GM21737 (cell line): ENCODE measurements at regions not wholly inside any gene's neighbourhood (a gene's known extent, or its start where the extent isn't known, plus 50 kb on each side); places are given as distances from the start of the nearest gene placed in this dataset.
"Not testable (repeated sequence)": the region's sequence is repeated elsewhere in the genome, so short reads cannot be mapped to it uniquely, and the experiment has no call there.

Experiments used
- ATAC-seq: cut with Tn5 transposase; IDR thresholded peaks from one replicate; pipeline ENCODE4 v1.9.1; 2021; ENCODE audit warnings: mild to moderate bottlenecking, moderate library complexity; ENCODE audit not compliant: unreplicated experiment

DNA sequence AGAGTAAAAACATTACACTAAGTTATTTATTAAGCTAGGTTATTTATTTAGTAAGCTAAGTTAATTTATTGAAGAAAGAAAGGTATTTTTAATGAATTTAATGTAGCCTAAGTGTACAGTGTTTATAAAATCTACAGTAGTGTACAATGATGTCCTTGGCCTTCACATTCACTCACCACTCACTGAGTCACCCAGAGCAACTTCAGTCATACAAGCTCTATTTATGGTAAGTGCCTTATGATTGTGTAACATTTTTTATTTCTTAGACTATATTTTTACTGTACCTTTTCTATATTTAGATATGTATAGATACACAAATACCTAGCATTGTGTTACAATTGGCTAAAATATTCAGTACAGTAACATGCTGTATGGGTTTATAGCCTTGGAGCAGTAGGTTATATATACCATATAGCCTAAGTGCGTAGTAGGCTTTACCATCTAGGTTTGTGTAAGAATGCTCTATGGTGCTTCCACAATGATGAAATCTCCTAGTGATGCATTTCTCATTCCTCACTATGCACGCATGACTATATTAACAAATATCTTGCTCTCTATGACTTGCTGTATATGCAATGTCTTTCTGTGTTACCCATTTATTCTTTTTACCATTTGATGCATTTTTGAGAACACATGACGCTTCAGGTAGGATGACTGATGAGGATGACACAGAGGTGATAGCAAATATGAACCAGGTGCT is 309.6 kb upstream of the ATXN7L3B start:
- no peak for ATAC-seq

DNA sequence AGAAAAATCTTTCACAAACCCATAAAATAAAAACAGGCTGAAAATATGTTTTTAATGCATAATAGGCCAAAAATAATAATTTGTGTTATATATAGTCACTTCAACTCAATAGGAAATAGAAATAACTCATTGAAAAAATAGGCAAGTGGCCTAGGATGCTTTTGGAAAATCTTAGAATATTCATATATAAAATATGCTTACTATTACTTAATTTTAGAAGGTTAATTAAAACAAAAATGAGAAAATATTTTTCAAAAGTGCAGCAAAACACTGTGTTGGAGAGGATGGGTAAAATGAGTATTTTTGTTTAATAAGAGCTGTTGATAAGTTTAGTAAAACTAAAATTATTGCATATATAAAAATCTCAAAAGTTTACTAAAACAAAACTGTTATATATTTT is 308.0 kb upstream of the ATXN7L3B start:
- ATAC-seq = no peak

DNA sequence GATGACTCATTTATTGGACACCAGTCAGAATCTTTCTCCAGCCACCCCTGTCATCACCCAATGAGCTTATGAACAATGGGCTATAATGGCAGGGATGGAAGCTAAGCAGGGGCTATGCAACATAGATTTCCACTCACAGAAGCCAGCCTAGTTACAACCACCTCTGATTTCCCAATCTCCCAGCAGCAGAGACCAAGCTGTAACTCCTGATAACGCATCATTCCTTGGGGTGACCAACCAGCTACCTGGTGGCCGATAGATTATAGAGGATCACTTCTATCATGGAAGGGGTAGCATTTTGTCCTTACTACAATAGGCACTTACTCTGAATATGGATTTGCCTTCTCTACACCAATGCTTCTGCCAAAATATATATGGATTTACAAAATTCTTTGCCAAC is 302.3 kb upstream of the ATXN7L3B start:
- ATAC-seq = no peak

DNA sequence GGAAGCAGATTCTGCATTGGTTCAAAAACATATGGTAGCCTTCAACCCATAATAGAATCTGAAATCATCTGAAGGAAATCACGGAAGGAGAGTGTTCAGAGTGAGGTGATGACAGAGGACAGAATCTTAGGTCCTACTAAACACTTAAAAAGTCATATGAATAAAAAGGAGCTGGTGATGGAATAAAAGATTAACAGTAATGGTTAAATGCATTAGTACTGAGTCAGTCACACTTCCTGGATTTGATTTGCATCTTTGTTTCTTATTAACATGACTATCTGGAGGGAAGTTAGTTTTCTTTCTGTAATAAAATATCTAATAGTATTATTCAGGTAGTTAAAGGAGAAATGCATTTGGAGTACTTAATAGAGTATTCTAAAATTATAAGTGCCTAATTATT is 296.3 kb upstream of the ATXN7L3B start:
- no peak for ATAC-seq

DNA sequence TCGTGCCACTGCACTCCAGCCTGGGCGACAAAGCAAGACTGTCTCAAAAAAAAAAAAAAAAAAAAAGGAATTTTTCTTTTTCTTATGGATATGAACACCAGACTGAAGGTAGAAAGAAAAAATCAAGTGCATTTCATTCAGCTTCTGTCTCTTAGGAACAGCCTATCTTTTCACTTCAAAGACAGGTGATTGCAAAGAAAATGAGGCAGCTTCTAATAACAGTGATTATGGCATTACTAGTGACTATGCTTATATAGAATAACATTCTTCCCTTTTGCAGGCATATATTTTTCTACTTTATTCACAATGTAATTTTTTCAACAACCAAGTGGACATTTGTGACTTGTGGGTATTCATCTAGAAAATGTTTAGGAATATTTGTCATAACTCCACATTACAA is 295.5 kb upstream of the ATXN7L3B start:
- ATAC-seq = no peak

DNA sequence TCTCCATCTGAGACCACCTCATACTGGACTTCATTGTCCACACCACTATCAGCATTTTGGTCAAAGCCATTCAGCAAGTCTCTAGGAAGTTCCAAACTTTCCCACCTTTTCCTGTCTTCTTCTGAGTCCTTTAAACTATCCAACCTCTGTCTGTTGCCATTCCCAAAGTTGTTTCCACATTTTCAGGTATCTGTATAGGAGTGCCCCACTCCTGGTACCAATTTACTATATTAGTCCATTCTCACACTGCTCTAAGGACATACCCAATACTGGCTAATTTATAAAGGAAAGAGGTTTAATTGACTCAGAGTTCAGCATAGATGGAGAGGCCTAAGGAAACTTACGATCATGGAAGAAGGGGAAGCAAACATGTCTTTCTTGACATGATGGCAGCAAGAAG is 292.2 kb upstream of the ATXN7L3B start:
- ATAC-seq = no peak

DNA sequence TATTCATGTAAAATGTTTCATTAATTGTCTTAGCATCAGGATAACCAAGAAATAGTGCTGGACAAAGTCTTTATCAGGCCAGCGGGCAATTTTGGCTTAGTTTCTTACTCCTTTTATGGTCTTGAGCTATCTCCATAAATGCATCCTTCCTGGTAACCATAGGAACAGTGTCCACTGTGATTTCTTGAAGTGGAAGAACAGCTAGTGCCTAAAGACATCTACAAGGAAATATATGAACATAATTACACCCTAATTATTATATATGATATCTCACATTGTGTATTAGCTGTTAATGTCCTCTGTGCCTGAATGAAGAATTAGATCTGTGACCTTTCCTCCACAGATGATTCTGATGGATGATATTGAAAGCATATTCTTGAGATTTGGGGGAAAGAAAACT is 286.7 kb upstream of the ATXN7L3B start:
- no peak for ATAC-seq

DNA sequence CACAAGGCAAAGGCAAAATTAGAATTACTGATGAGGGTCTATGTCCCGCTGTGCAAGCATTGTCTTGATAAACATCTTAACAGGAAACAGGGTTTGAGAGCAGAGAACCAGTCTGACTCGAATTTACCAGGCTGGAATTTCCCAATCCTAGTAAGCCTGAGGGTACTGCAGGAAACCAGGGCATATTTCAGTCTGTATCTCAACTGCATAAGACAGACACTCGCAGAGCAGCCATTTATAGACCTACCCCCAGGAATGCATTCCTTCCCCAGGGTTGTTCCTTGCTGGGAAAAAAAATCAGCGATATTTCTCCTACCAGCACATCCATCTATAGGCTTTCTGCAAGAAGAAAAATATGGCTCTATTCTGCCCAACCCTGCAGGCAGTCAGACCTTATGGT is 283.8 kb upstream of the ATXN7L3B start:
- ATAC-seq = not testable (repeated sequence)

DNA sequence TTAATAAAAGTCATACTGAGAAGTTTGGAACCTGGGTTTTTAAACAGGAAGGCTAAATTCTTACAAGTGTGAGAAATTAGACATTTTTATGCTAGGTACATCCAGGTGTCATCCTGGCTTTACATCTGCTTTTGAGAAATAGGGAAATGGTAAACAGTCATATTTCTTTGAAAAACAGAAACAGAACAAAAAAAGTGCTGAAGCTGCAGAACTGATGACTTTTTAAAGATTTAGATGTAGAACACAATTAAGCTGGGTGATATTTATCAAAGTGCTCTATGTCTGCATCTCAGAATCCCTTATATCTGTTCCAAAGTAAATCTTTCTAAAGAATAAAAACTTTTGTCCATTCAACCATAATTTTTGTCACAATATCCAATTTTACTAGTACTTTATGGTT is 282.9 kb upstream of the ATXN7L3B start:
- ATAC-seq = no peak

DNA sequence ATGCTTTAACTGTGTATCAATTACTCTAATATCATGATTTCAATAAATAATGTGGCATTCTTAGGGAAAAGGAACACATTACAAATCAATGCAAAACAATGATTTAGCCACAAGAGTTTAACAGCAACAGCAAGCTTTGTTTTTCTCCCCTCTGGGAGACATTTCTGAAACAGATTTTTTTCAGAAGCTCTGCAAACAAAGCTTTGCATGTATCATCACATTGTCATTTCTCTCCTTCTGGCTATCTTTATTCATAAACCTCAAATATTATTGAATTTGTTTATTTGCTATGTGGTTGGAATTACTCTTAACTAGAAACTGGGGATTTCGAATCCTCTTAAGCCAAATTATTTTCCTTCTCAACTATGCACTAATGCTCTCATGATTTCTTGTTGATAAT is 278.4 kb upstream of the ATXN7L3B start:
- no peak for ATAC-seq

DNA sequence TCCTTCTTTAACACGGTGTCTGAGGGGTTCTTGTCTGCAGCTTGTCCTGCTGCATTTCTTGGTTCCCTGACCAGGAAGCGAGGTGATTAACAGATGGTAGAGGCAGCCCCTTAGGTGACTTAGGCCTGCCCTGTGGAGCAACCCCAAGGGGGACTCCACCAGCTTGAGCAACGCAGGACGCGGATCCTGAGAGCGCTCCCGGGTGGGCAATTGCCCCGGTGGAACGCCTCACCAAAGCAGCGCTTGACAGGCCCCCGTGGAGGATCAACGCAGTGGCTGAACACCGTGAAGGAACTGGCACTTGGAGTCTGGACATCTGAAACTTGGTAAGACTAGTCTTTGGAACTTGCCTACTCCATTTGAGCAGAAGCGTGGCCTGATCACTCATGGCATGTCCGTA is 272.9 kb upstream of the ATXN7L3B start:
- no peak for ATAC-seq

DNA sequence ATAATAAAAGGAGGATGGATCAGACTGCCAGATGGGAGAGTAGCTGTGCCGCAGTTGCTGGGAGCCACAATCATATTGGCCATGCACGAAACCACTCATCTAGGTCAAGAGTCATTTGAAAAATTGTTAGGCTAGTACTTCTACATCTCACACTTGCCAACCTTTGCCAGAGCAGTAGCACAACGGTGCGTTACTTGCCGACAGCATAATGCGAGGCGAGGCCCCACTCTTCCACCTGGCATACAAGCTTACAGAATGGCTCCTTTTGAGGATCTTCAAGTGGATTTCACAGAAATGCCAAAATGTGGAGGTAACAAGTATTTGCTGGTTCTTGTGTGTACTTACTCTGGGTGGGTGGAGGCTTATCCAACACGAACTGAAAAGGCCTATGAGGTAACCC is 268.3 kb upstream of the ATXN7L3B start:
- not testable (repeated sequence) for ATAC-seq

DNA sequence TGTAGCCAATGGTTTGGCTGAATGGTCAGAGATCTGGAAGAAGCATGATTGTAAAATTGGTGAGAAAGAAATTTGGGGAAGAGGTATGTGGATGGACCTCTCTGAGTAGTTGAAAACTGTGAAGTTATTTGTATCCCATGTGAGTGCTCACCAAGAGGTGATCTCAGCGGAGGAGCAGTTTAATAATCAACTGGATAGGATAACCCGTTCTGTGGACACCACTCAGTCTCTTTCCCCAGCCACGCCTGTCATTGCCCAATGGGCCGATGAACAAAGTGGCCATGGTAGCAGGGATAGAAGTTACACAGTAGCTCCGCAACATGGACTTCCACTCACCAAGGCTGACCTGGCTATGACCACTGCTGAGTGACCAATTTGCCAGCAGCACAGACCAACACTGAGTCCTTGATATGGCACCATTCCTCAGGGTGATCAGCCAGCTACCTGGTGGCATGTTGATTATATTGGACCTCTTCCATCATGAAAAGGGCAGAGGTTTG is 257.4 kb upstream of the ATXN7L3B start:
- no peak for ATAC-seq

DNA sequence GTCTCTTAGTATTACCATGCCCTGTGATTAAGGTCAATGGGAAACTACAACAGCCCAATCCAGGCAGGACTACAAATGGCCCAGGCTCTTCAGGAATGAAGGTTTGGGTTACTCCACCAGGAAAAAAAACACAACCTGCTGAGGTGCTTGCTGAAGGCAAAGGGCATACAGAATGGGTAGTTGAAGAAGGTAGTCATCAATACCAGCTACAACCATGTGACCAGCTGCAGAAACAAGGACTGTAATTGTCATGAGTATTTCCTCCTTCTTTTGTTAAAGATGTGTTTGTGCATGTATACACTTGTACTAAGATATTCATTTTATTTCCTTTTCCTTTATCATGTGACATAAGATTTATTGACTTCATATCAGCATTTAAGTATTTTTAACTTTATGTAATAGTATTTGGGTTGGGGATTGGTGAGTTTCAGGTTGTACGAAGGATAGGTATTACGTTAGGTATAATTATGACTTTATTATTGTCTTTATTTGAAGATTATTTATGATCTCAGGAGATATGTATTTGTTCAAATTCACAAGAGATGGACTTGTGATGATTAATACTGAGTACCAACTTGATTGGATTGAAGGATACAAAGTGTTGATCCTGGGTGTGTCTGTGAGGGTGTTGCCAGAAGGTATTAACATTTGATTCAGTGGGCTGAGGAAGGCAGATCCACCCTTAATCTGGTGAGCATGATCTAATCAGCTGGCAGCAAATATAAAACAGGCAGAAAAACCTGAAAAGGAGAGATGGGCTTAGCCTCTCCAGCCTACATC is 256.0 kb upstream of the ATXN7L3B start:
- ATAC-seq = not testable (repeated sequence)

DNA sequence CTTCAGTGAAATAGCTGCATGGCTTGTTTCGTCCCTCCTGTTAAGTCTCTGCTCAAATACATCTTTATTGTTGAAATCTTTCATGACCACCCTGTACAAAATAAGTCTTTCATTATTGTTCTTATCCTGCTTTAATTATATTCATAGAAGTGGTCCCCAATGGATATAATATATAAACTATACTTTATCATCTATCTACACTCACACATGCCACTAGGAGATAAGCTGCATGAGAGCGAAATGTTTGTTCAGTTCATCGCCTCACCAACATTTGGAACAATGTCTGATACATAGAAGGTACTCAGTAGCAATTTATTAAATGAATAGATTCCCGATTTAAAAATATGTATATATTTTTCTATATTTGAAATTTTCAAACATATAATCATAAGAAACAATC is 254.0 kb upstream of the ATXN7L3B start:
- no peak for ATAC-seq

DNA sequence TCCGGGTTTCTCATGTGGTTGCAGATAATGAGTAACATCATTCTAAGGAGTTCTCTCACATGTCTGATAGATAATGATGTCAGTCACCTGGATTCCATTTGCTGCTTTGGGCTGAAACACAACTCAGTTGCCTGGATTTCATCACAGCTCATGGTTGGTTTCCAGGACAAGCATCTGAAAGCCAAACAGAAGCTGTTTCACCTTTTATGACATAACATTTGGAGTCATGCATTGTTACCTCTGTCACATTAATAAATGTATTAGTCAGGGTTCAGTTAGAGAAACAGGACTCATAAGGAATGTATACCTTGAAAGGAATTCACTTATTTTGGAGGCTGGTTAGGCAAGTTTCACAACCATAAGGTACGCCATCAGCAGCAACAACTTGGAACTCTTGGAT is 251.9 kb upstream of the ATXN7L3B start:
- no peak for ATAC-seq

DNA sequence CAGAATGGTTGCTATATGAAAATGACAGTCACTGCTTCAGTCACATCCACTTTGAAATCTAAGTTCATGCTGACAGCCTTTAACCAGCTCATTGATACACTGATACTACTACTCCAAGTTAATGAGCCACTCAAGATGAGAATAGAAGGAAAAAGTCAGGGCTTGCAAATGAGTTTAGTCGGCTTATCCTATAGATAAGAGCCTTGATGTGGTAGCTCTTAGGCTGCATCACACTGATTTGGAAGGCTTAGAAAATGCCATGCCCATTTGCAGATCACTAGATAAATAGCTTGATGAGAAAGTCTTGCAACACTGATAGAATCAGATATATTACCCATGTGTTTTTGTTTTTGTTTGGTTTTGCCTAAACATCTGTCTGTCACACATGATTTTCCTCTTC is 251.4 kb upstream of the ATXN7L3B start:
- no peak for ATAC-seq

DNA sequence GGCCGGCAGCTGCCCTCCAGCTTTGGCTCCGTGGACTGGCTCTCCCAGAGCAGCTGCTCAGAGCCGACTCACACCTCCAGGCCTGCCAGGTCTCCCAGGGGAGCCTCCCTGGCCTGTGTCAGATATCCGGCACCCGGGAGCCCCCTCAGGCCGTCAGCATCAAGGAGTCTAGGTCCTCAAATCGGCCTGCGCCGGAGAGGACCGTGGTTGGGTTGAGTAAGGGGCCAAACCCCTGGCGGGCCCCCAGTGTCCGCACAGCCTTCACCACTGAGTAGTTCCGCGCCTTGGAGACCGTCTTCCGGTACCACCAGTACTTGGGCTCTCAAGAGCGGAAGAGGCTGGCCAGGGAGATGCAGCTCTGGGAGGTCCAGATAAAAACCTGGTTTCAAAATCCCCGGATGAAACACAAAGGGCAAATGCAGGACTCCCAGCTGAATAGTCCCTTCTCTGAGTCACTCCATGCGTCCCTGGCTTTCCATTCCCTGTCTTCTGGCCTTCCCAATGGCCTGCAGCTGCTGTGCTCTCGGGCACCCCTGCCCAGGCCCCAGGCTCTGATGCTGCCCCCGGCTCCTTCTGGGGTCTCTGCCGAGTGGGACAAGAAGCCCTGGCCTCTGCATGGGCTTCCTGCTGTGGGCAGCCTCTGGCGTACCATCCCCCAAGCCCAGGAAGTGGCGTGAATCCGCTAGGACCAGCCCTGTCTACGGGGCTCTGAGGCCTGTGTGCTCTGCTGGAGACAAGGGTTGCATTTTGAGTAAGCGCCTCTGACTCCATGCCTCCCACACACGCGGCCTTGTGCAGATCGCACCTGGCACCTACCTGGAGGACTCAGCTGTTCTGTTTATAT is 245.1 kb upstream of the ATXN7L3B start:
- no peak for ATAC-seq

DNA sequence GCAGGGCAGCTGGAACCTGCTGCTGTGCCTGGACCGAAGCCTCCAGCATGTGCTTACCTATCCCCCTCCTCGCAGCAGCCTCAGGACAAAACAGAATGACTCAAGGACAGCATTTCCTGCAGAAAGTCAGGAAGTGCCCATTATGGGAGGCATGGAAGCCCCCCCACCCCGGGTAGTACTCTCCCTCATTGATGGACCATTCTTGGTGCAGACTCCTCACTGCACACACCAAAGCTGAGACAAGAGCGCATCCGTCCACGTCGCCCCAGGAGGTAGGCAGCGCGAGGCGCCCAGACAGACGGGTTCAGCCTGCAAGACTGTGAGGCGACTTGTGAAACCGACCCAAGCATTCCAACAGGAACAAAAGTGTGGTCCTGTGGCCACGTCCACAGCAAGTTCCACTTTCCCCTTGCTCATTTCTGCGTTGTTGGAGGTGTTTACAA is 243.9 kb upstream of the ATXN7L3B start:
- ATAC-seq = no peak

DNA sequence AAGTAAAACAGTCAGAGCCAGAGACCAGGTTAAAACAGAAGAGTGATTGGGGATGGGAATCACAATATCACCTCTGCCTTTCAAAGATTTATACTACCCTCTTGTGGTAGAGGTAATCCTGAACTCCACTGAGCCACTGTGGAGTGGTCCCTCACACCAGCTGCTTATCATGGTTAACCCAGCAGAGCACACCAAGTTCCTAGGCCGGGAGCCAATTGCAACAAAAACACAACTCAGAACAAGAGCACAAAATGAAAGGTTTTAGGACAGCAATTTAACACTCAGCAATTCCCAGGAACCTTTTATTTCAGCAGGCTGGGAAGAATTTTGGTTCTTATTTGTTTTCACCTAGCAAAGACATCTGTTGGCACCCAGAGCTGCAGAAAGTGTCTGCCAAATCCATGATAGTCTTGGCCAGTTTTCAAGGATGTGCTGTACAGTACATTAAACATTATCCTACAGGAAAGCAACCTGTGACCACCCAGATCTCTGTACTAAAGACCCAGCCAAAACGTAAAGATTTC is 220.5 kb upstream of the ATXN7L3B start:
- ATAC-seq = no peak

DNA sequence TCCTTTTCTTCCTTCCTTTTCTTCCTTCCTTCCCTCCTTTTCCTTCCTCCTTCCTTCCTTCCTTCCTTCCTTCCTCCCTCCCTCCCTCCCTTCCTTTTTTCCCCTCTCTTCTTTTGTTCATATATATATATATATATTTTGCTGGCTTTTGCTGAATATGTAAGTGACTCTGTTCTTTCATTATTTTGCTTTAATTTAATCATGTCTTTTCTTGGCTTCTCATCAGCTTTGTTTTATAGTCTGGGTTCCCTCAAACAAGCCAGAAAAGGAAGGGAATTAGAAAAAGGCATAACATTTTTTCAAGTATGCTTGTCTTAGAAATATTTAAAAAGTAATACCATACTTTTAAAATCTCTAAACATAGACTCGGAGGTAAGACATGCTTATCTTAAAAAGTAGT is 219.9 kb upstream of the ATXN7L3B start:
- no peak for ATAC-seq
